GM10248 (cell line): ENCODE measurements at regions not wholly inside any gene's neighbourhood (a gene's known extent, or its start where the extent isn't known, plus 50 kb on each side); places are given as distances from the start of the nearest gene placed in this dataset.
"Not testable (repeated sequence)": the region's sequence is repeated elsewhere in the genome, so short reads cannot be mapped to it uniquely, and the experiment has no call there.

Experiments
- CTCF ChIA-PET: fragments of 300-600 bp; sonication (Branson Sonifier 250); formaldehyde crosslinking; extraction: SDS; loops from one replicate; lab custom pipeline; 2021; ENCODE audit warnings: antibody characterized with exemption; lab: Yijun Ruan, JAX
- POLR2A ChIA-PET: fragments of 350-650 bp; sonication (Branson Sonifier 250); formaldehyde crosslinking; extraction: SDS; loops from one replicate; lab custom pipeline; 2020; ENCODE audit warnings: antibody characterized with exemption; lab: Yijun Ruan, JAX
- DNase-seq: peaks from one replicate; pipeline ENCODE4 v3.0.0; 2012; ENCODE audit errors: extremely low spot score
- CTCF ChIP-seq: IDR thresholded peaks from 2 replicates; pipeline ENCODE4 v1.5.1; 2012; ENCODE audit warnings: mild to moderate bottlenecking, low read depth; ENCODE audit errors: extremely low read depth, missing control alignments, control extremely low read depth

DNA sequence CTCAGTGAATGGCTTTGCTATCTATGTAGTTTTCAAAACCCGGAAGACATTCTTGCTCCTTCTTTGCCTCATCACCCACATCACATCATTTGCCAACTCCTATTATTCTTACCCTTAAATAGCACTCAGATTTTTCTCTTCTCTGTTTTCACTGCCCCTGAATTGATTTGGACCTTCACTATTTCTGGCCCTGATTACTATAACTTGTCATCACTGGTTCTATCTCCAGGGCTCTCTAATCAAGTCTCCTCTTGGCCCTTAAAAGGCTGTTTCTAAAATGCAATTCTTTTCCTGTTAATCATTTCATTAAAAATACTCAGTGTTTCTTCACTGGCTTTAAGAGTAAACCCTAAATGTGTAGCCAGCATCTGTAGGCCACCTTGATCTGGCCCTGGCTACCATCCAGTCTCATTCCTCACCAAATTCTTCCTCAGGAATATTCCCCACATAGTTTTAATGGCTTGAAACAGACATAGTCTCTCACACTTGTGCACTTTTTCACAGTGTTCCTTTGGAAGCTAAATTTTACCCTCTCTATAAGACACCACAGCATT lies 437.1 kb upstream of the CBLB start:
- DNase-seq: no peak
- no peak for TF ChIP-seq CTCF
- ChIA-PET POLR2A (no interaction called here), CTCF (interaction anchor here (0.9 kb wide), 1 partner anchor 30 kb away, joined by 3 read pairs; no protein-coding TSS in a partner anchor)

DNA sequence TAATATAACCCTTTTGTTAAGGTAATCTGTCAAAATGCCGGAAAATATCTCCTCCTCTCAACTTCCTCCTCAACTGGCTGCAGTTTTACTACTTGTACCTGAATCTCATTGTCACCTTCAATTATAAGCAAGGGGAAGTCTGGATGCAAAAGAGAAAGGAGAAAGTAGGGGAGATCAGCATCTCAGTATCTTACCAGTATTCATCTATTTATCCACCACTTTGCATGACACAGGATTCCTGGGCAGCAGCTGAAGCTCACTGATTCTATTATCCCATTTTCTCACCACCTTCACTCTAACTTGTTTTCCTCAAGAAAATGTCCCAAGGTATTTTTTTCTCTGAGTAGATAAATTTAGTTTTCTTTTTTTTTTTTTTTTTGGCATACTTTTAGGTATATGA lies 440.5 kb upstream of the CBLB start:
- POLR2A ChIA-PET: no interaction called here
- CTCF ChIA-PET: interaction anchor here (1.3 kb wide), 1 partner anchor 8 kb away, joined by 3 read pairs; no protein-coding TSS in a partner anchor

GRCh38 chr3:106309798-106310197 lies 441.0 kb upstream of the CBLB start:
- DNase-seq, POLR2A ChIA-PET: not testable (repeated sequence)
- CTCF ChIA-PET: interaction anchor here (1.0 to 1.3 kb wide), 2 partner anchors 9 to 15 kb away, joined by 3 to 4 read pairs; no protein-coding TSS in a partner anchor

More for the DNA sequence above, 440.5 kb upstream of the CBLB start:
- no peak for DNase-seq
- no peak for TF ChIP-seq CTCF

- no peak for DNase-seq
- TF ChIP-seq CTCF: no peak
- ChIA-PET POLR2A (no interaction called here), CTCF (interaction anchor here (0.8 to 1.9 kb wide), 6 partner anchors 10 to 115 kb away, joined by 3 to 6 read pairs (median 3); no protein-coding TSS in a partner anchor)
Measured at GRCh38 chr3:106317141-106318055, 448.6 kb upstream of the CBLB start.

DNA sequence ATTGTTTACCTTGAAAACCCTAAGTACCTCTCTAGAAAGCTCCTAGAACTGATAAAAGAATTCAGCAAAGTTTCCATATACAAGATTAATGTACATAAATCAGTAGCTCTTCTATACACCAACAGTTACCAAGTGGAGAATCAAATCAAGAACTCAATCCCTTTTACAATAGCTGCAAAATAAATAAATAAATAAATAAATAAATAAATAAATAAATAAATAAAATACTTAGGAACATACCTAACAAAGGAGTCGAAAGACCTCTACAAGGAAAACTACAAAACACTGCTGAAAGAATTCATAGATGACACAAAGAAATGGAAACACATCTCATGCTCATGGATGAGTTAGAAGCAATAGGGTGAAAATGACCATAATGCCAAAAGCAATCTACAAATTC lies 452.6 kb upstream of the CBLB start:
- CTCF ChIA-PET, POLR2A ChIA-PET, DNase-seq: not testable (repeated sequence)

DNA sequence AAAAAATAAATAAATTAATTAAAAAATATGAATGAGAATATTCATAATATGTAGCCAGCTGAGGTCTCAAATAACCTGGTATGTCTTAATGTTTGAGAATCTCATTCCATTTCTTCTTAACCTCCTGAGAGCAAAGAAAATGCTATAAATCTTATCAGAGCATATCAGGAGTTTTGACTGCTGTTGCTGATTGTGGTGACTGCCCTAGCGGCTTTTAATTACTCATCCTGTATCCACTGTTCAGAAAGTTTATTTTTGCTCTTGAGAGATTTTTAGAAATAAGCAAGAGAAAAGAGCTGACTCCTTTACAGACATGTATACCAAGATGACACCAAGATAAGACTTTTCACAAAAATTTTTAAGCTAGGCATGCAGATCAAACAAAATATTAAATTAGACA lies 454.8 kb upstream of the CBLB start:
- DNase-seq: no peak
- TF ChIP-seq CTCF: no peak
- ChIA-PET POLR2A (no interaction called here), CTCF (no interaction called here)

DNA sequence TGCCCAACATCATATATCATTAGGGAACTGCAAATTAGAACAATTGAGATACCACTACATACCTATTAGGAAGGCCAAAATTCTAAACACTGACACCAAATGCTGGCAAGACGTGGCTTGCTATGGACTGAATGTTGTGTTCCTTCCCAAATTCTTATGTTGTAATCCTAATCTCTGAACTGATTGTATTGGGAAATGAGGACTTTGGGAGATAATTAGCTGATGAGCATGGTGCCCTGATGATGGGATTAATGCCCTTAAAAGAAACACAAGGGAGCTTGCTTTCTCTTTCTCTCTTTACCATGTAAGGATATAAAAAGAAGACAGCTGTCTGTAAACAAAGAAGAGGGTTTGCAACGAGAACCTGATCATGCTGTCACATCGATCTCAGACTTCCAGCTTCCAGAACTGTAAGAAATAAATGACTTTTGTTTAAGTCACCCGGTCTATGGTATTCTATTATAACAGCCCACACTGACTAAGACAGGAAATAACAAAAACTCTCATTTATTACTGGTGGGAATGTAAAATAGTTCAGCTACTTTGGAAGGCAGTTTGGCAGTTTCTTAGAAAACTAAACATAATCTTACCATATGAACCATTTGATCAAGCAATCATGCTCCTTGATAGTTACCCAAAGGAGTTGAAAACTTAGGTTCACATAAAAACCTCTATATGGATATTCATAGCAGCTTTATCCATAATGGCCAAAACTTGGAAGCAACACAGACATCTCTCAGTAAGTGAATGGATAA lies 458.3 kb upstream of the CBLB start:
- CTCF ChIA-PET: interaction anchor here (0.7 kb wide), 1 partner anchor 11 kb away, joined by 3 read pairs; no protein-coding TSS in a partner anchor

More for the DNA sequence above, 458.3 kb upstream of the CBLB start:
- POLR2A ChIA-PET: no interaction called here
- DNase-seq: no peak
- TF ChIP-seq CTCF: no peak
